ENCODE measurements at regions not wholly inside any gene's neighbourhood (a gene's known extent, or its start where the extent isn't known, plus 50 kb on each side); places are given as distances from the start of the nearest gene placed in this dataset.

- BruUV-seq (replicated peaks) = no TSS peak
- in situ Hi-C loops (cut with MboI) = no loop called here
- H3K36me3 ChIP-seq (ENCODE audit: control insufficient read depth in 2 of 2, insufficient read depth in 2 of 2, low read length in 1 of 2) = no peaks in the 10 kb centered on the region
- FAIRE-seq (no peak), ATAC-seq (no peak), DNase-seq (ENCODE audit: low read depth, low spot score) (no peak)
- 23% methylated on average over 18 of the region's 18 CpGs for WGBS (ENCODE audit: insufficient coverage, insufficient replicate concordance, low lambda C conversion rate, missing lambda C conversion rate)
- H3K4me1 ChIP-seq (ENCODE audit: control insufficient read depth, insufficient read depth, low read length) = no peaks in the 10 kb centered on the region
- H3K27me3 ChIP-seq (replicated peaks in 1 of 2; ENCODE audit: control insufficient read depth in 2 of 2, insufficient read depth in 2 of 2, low read length in 1 of 2) = peaks cover 0 to 3% of the 10 kb centered on the region in 2 experiments; a peak in 1 of 4 replicates
- POLR2A ChIA-PET = no interaction called here
- H3K4me3 ChIP-seq = no peak overlapping the region
- H3K4me2 ChIP-seq (ENCODE audit: control insufficient read depth, insufficient read depth) = no peak overlapping the region
- H3K9me3 ChIP-seq (replicated peaks; ENCODE audit: control insufficient read depth, insufficient read depth, low read length) = no peaks in the 10 kb centered on the region
- H3K79me2 ChIP-seq (ENCODE audit: control insufficient read depth, insufficient read depth, low read length) = no peaks in the 10 kb centered on the region
- intact Hi-C loops (cut with micrococcal nuclease; ENCODE audit: unreplicated experiment) = no loop called here
- no peaks in the 10 kb centered on the region for H4K20me1 ChIP-seq (ENCODE audit: control insufficient read depth, insufficient read depth)
- CTCF ChIA-PET = no interaction called here
- RAD21 ChIA-PET (ENCODE audit: unreplicated experiment) = no interaction called here
- SMC1A ChIA-PET (ENCODE audit: uncharacterized antibody, unreplicated experiment) = no interaction called here
- no peak overlapping the region for H3K9ac ChIP-seq (ENCODE audit: control insufficient read depth, insufficient read depth, low read length)
- H2AFZ ChIP-seq (ENCODE audit: control insufficient read depth, low read depth, low read length) = no peak overlapping the region
- TF ChIP-seq CHD4 (IDR thresholded peaks at IDR 0.05) = no peak
- no peak for TF ChIP-seq NFYB (IDR thresholded peaks at IDR 0.05; ENCODE audit: insufficient read depth, low read depth, low read length)
- no peak for TF ChIP-seq RELB (IDR thresholded peaks at IDR 0.05; ENCODE audit: low read depth)
- TF ChIP-seq ATF7 (IDR thresholded peaks at IDR 0.05; ENCODE audit: low read depth) = no peak
- no peak for TF ChIP-seq MYB (IDR thresholded peaks at IDR 0.05; ENCODE audit: borderline replicate concordance, low read depth, low read length)
- TF ChIP-seq POU2F2 (IDR thresholded peaks at IDR 0.05; ENCODE audit: borderline replicate concordance, low read depth, low read length) = no peak
- no peak for TF ChIP-seq SMAD5 (IDR thresholded peaks at IDR 0.05; ENCODE audit: low read depth)
- TF ChIP-seq CHD1 (IDR thresholded peaks at IDR 0.05; ENCODE audit: low read depth, low read length) = no peak
- TF ChIP-seq RCOR1 (conservative IDR thresholded peaks at IDR 0.05; ENCODE audit: low read depth, low read length) = no peak
- no peak for TF ChIP-seq NFIC (IDR thresholded peaks at IDR 0.05; ENCODE audit: low read depth, low read length)
- TF ChIP-seq NKRF (conservative IDR thresholded peaks at IDR 0.05) = no peak
- no peak for TF ChIP-seq SUPT20H (IDR thresholded peaks at IDR 0.05; ENCODE audit: borderline replicate concordance, control insufficient read depth, low read depth, low read length)
- TF ChIP-seq REST (IDR thresholded peaks at IDR 0.05; ENCODE audit: low read depth, low read length) = no peak
- H3K27ac ChIP-seq (ENCODE audit: control insufficient read depth, insufficient read depth) = no peak overlapping the region
Measured at GRCh38 chr2:120886534-120887319, 151.1 kb downstream of the GLI2 start.
